HepG2 (cell line): ENCODE measurements at regions not wholly inside any gene's neighbourhood (a gene's known extent, or its start where the extent isn't known, plus 50 kb on each side); places are given as distances from the start of the nearest gene placed in this dataset.

ENCODE experiments used
- ATAC-seq: fragments of 200-7000 bp; cut with Tn5 transposase; 3 replicates; pipeline ENCODE4 v1.9.1; 2020; ENCODE audit warnings: mild to moderate bottlenecking, moderate library complexity
- BruUV-seq: library from RNA; stranded (reverse); fragments of 400-500 nt; replicated peaks from 2 replicates; lab custom pipeline; 2021; lab: Mats Ljungman, UMichigan
- CTCF ChIA-PET: fragments of 300-600 bp; formaldehyde crosslinking; extraction: SDS; loops from one replicate; lab custom pipeline; 2021; ENCODE audit warnings: low total read pairs, inconsistent platforms, low intra/inter-chr PET ratio; lab: Yijun Ruan, JAX
- POLR2A ChIA-PET: fragments of 350-600 bp; sonication (Branson Sonifier 250); formaldehyde crosslinking; loops from one replicate; lab custom pipeline; 2020; ENCODE audit warnings: antibody characterized with exemption, inconsistent platforms; lab: Yijun Ruan, JAX
- DNase-seq: peaks from one replicate; pipeline ENCODE4 v3.0.0-alpha.2; 2015; ENCODE audit warnings: low spot score
- FAIRE-seq: peaks from 3 replicates; lab custom pipeline; 2011; peaks lifted over from hg19 to GRCh38; lab: Jason Lieb, UNC
- H2AFZ ChIP-seq: one replicate; pipeline ENCODE4 v1.6.1; 2011; ENCODE audit warnings: low read length, inconsistent platforms
- H3K27ac ChIP-seq: fragments of 300-600 bp; 3 replicates; pipeline ENCODE4 v1.8.0; 2011; ENCODE audit warnings: mixed run types, mild to moderate bottlenecking, mixed read lengths, low read length, inconsistent platforms; ENCODE audit not compliant: insufficient read depth; ENCODE audit errors: extremely low read length
- H3K27me3 ChIP-seq, 2 experiments: fragments of 200-600 bp in 1 of 2; 2 replicates in 1 of 2; 3 replicates in 1 of 2; pipeline versions ENCODE4 v1.6.0 to v1.8.0; 2011; ENCODE audit warnings: low read length in 2 of 2, mild to moderate bottlenecking in 2 of 2, moderate library complexity in 2 of 2, inconsistent platforms in 1 of 2; ENCODE audit not compliant: insufficient read depth in 2 of 2, control insufficient read depth in 1 of 2
- H3K36me3 ChIP-seq, 2 experiments: fragments of 200-600 bp in 1 of 2; replicated peaks in 1 of 2; 2 replicates in 1 of 2; 3 replicates in 1 of 2; pipeline versions ENCODE4 v1.5.1 to v1.8.0; 2011; ENCODE audit warnings: low read length in 2 of 2, inconsistent platforms in 1 of 2; ENCODE audit not compliant: insufficient read depth in 2 of 2, control insufficient read depth in 1 of 2
- H3K4me1 ChIP-seq: 2 replicates; pipeline ENCODE4 v1.5.1; 2012; ENCODE audit warnings: low read length, inconsistent platforms; ENCODE audit not compliant: insufficient read depth
- H3K4me2 ChIP-seq: 2 replicates; pipeline ENCODE4 v1.6.0; 2011; ENCODE audit warnings: low read depth, low read length, inconsistent platforms
- H3K4me3 ChIP-seq, 3 experiments: fragments of 200-600 bp in 1 of 3; sonication (generic), shearing (Covaris generic) in 1 of 3; replicated peaks in 1 of 3; 2 replicates each; pipeline ENCODE4 v1.5.1; 2011 to 2016; ENCODE audit warnings: low read length in 3 of 3, inconsistent platforms in 2 of 3, low read depth in 2 of 3, mild to moderate bottlenecking in 2 of 3, control low read depth in 1 of 3, mixed read lengths in 1 of 3; ENCODE audit not compliant: insufficient read depth in 1 of 3
- H3K79me2 ChIP-seq: one replicate; pipeline ENCODE4 v1.6.1; 2011; ENCODE audit warnings: low read length, inconsistent platforms; ENCODE audit not compliant: insufficient read depth
- H3K9ac ChIP-seq: 2 replicates; pipeline ENCODE4 v1.6.0; 2011; ENCODE audit warnings: mild to moderate bottlenecking, low read depth, low read length, inconsistent platforms; ENCODE audit not compliant: insufficient read depth
- H3K9me3 ChIP-seq: 2 replicates; pipeline ENCODE4 v1.5.1; 2012; ENCODE audit warnings: mild to moderate bottlenecking, low read length
- H4K20me1 ChIP-seq: 2 replicates; pipeline ENCODE4 v1.6.0; 2011; ENCODE audit warnings: inconsistent platforms, mild to moderate bottlenecking, low read length, moderate library complexity; ENCODE audit not compliant: insufficient read depth
- ATF6 ChIP-seq: sonication (generic); formaldehyde crosslinking; conservative IDR thresholded peaks from 2 replicates; pipeline ENCODE4 v1.4.0; 2020; ENCODE audit warnings: missing genetic modification reagents
- CTCF ChIP-seq: sonication (generic); formaldehyde crosslinking; IDR thresholded peaks from 2 replicates; pipeline ENCODE4 v1.5.0; 2020; ENCODE audit warnings: mild to moderate bottlenecking, missing genetic modification reagents, moderate library complexity
- DPF2 ChIP-seq: sonication (generic); formaldehyde crosslinking; IDR thresholded peaks from 2 replicates; pipeline ENCODE4 v1.4.0; 2020; ENCODE audit warnings: mild to moderate bottlenecking, low read depth, missing genetic modification reagents, borderline replicate concordance
- KDM1A ChIP-seq: IDR thresholded peaks from 2 replicates; pipeline ENCODE4 v1.6.1; 2016; ENCODE audit warnings: missing compliant biosample characterization
- NCOA2 ChIP-seq: sonication (generic); formaldehyde crosslinking; IDR thresholded peaks from 2 replicates; pipeline ENCODE4 v1.8.0; 2022; ENCODE audit warnings: inconsistent platforms
- ZNF615 ChIP-seq: sonication (generic); formaldehyde crosslinking; IDR thresholded peaks from 2 replicates; pipeline ENCODE4 v1.5.0; 2020; ENCODE audit warnings: mild to moderate bottlenecking, missing genetic modification reagents, borderline replicate concordance
- ZNF7 ChIP-seq: IDR thresholded peaks from 2 replicates; pipeline ENCODE4 v1.6.1; 2016; ENCODE audit warnings: missing biosample characterization, missing genetic modification reagents
- ZNF777 ChIP-seq: sonication (generic); formaldehyde crosslinking; IDR thresholded peaks from 2 replicates; pipeline ENCODE4 v1.4.0; 2020; ENCODE audit warnings: missing genetic modification reagents
- WGBS: methylation state at CpG from one replicate; pipeline ENCODE4 v1.1.6; 2017; ENCODE audit warnings: low lambda C conversion rate; 5-methylcytosine and 5-hydroxymethylcytosine counted together
- in situ Hi-C: cut with HindIII; loops from 2 replicates; pipeline ENCODE4 v1.10.0; 2017; ENCODE audit warnings: low pct_unique_long_range_greater_than_20kb; ENCODE audit not compliant: extremely low pct_ligation_motif_present
- intact Hi-C: fragments of 100-400 bp; cut with micrococcal nuclease; formaldehyde crosslinking; loops from one replicate; pipeline ENCODE4 v1.10.0; 2022; ENCODE audit not compliant: unreplicated experiment

GRCh38 chr18:5787936-5788335, 107.4 kb downstream of the TMEM200C start (continued):
- TF ChIP-seq CTCF (peak; percentile 39), DPF2 (CRISPR knock-in tag) (no peak), ZNF777 (CRISPR knock-in tag) (no peak), ATF6 (CRISPR knock-in tag) (no peak), ZNF7 (CRISPR knock-in tag) (no peak), NCOA2 (CRISPR knock-in tag) (no peak)
- TF ChIP-seq, all 625 proteins: peak for 14

GRCh38 chr18:5779922-5780321, 115.4 kb downstream of the TMEM200C start:
- ATAC-seq (no peak), DNase-seq (no peak), FAIRE-seq (no peak)
- Histone ChIP-seq H3K27ac (no peak overlapping the region), H3K79me2 (no peaks in the 10 kb centered on the region), H3K9ac (no peak overlapping the region), H3K36me3 (no peaks in the 10 kb centered on the region), H3K4me3 (no peak overlapping the region), H3K4me2 (no peak overlapping the region), H3K27me3 (no peaks in the 10 kb centered on the region), H3K4me1 (no peaks in the 10 kb centered on the region), H2AFZ (no peak overlapping the region), H4K20me1 (no peaks in the 10 kb centered on the region), H3K9me3 (no peaks in the 10 kb centered on the region)
- POLR2A ChIA-PET, result no interaction called here
- in situ Hi-C loops, result no loop called here
- no peak for TF ChIP-seq KDM1A
- no peak for TF ChIP-seq ZNF615
- CTCF ChIA-PET, result no interaction called here
- intact Hi-C loops, result no loop called here
- BruUV-seq, result no TSS peak
- 0% methylated on average over 2 of the region's 2 CpGs for WGBS
